ENCODE measurements at regions not wholly inside any gene's neighbourhood (a gene's known extent, or its start where the extent isn't known, plus 50 kb on each side); places are given as distances from the start of the nearest gene placed in this dataset.

- TF ChIP-seq GTF2F1 (IDR thresholded peaks at IDR 0.05; ENCODE audit: borderline replicate concordance, low read depth, low read length) (no peak), JUND (IDR thresholded peaks at IDR 0.05; ENCODE audit: low read length) (no peak), CTCF (IDR thresholded peaks at IDR 0.05; ENCODE audit: control extremely low read depth in 1 of 3, insufficient read depth in 1 of 3, low read depth in 1 of 3, low read length in 3 of 3) (no peak), MAX (IDR thresholded peaks at IDR 0.05) (no peak), CHD1 (IDR thresholded peaks at IDR 0.05; ENCODE audit: low read depth, low read length) (no peak), RXRA (IDR thresholded peaks at IDR 0.05; ENCODE audit: insufficient read depth, low read depth, low read length) (no peak), RAD21 (IDR thresholded peaks at IDR 0.05 in 1 of 2, conservative IDR thresholded peaks at IDR 0.05 in 1 of 2; ENCODE audit: low read depth in 2 of 2, low read length in 2 of 2) (no peak), EZH2 (IDR thresholded peaks at IDR 0.05; ENCODE audit: low read depth, low read length, severe bottlenecking) (no peak), ZNF274 (IDR thresholded peaks at IDR 0.05; ENCODE audit: borderline replicate concordance, extremely low read depth, low read length) (no peak)
These were observed 467.4 kb upstream of the SORCS1 start for GRCh38 chr10:107631876-107632275.
